ENCODE measurements at regions not wholly inside any gene's neighbourhood (a gene's known extent, or its start where the extent isn't known, plus 50 kb on each side); places are given as distances from the start of the nearest gene placed in this dataset.

GRCh38 chr2:104434966-104435365 lies 418.9 kb upstream of the POU3F3 start:
- no peak overlapping the region for H3K4me3 ChIP-seq (ENCODE audit: low read length)
- no peak for DNase-seq (ENCODE audit: low read depth)
- TF ChIP-seq CTCF (conservative IDR thresholded peaks at IDR 0.05; ENCODE audit: low read depth, low read length): no peak

GRCh38 chr2:104438481-104438880 lies 415.4 kb upstream of the POU3F3 start:
- no peak for DNase-seq (ENCODE audit: low read depth)
- H3K4me3 ChIP-seq (ENCODE audit: low read length): no peak overlapping the region
- no peak for TF ChIP-seq CTCF (conservative IDR thresholded peaks at IDR 0.05; ENCODE audit: low read depth, low read length)

GRCh38 chr2:104443145-104443544 lies 410.8 kb upstream of the POU3F3 start:
- no peak for TF ChIP-seq CTCF (conservative IDR thresholded peaks at IDR 0.05; ENCODE audit: low read depth, low read length)
- H3K4me3 ChIP-seq (ENCODE audit: low read length): no peak overlapping the region
- no peak for DNase-seq (ENCODE audit: low read depth)

- no peak overlapping the region for H3K4me3 ChIP-seq (ENCODE audit: low read length)
- TF ChIP-seq CTCF (conservative IDR thresholded peaks at IDR 0.05; ENCODE audit: low read depth, low read length): no peak
- DNase-seq (ENCODE audit: low read depth): no peak
Observed at GRCh38 chr2:104444392-104444791, 409.5 kb upstream of the POU3F3 start.

GRCh38 chr2:104444889-104445288 lies 409.0 kb upstream of the POU3F3 start:
- H3K4me3 ChIP-seq (ENCODE audit: low read length): no peak overlapping the region
- TF ChIP-seq CTCF (conservative IDR thresholded peaks at IDR 0.05; ENCODE audit: low read depth, low read length): no peak
- no peak for DNase-seq (ENCODE audit: low read depth)

DNA sequence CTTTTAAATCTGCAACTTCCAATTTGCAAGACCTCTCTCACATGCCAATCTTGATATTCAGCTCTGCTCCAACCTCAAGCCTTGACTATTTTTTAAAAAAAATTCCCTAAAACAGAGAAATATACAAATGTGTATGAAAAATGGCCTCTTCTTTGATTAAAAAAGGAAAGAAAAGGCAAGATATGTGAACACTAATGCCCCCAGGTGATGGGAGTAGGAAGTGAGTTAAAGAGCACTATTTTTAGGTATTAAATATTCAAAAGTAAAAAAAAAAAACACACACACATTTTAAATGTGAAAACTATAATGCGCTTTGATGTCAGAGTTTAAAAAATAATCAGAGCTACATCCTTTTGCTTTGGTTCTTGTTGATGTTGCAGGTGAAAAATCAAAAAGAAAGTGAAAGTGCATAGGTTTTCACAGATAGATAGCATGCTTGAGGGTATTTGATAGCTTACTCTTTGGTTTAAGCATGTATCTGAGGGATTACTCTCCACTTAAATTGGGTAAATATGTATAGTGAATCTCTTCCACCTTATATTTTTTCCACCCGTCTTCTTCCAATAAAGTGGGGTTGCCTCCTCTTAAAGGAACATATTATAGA lies 406.0 kb upstream of the POU3F3 start:
- no peak for DNase-seq (ENCODE audit: low read depth)
- TF ChIP-seq CTCF (conservative IDR thresholded peaks at IDR 0.05; ENCODE audit: low read depth, low read length): no peak
- H3K4me3 ChIP-seq (ENCODE audit: low read length): no peak overlapping the region

DNA sequence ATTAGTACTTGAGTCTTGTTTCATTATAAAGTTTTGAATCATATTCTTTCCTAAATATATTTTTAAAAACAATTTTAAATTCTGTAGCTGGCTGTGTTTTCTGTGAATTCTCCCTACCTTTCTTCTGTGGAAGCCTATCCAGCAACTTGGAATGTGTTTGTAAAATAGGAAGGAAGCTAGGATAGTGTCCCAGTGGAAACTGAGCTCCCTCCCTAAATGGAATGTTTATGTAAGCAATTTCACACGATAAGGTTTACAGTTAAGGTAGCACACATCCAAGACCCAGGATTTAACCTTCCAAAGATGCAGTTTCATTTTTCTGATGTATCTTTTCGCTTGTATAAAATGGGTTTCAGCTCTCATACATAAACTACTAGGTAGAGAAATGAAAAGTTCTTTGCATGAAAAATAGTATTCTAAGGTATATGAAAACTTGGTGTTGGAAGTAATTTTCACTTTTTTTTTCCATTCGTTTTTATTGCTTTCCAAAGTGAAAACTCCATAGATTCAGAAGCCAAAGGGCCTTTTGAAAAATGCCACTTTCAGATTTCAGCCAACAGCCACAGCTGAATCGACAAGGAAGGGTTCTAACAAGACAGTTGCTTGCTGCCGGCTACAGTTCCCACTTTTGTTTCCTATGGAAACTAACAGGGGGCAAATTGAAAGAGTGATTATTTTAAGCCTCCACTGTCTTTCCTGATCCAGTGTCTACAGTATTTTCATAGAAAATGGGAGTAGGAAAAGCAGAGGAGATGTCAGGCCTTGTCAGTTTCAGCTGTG lies 405.1 kb upstream of the POU3F3 start:
- no peak overlapping the region for H3K4me3 ChIP-seq (ENCODE audit: low read length)

More for the DNA sequence above, 405.1 kb upstream of the POU3F3 start:
- DNase-seq (ENCODE audit: low read depth): no peak
- no peak for TF ChIP-seq CTCF (conservative IDR thresholded peaks at IDR 0.05; ENCODE audit: low read depth, low read length)
